Keratinocyte (primary cell): ENCODE measurements at regions not wholly inside any gene's neighbourhood (a gene's known extent, or its start where the extent isn't known, plus 50 kb on each side); places are given as distances from the start of the nearest gene placed in this dataset.

Experiments
- DNase-seq: peaks from one replicate; pipeline ENCODE4 v3.0.0-alpha.2; 2011; ENCODE audit warnings: low read depth, missing footprints, low spot score
- FAIRE-seq: peaks from 2 replicates; lab custom pipeline; 2011; peaks lifted over from hg19 to GRCh38; lab: Jason Lieb, UNC
- H2AFZ ChIP-seq: 2 replicates; pipeline ENCODE4 v1.6.0; 2012; ENCODE audit warnings: low read length, control low read depth, inconsistent platforms; ENCODE audit not compliant: control insufficient read depth
- H3K27ac ChIP-seq: 2 replicates; pipeline ENCODE4 v1.5.1; 2011; ENCODE audit warnings: low read length; ENCODE audit not compliant: control insufficient read depth, insufficient read depth
- H3K27me3 ChIP-seq: 3 replicates; pipeline ENCODE4 v1.6.0; 2011; ENCODE audit warnings: low read length; ENCODE audit not compliant: control insufficient read depth, insufficient read depth; ENCODE audit errors: extremely low read depth
- H3K36me3 ChIP-seq, 2 experiments: 2 replicates in 1 of 2; 3 replicates in 1 of 2; pipeline ENCODE4 v1.5.1; 2011; ENCODE audit warnings: low read length in 2 of 2, mild to moderate bottlenecking in 1 of 2; ENCODE audit not compliant: control insufficient read depth in 2 of 2, insufficient read depth in 2 of 2; ENCODE audit errors: extremely low read depth in 1 of 2
- H3K4me1 ChIP-seq: 3 replicates; pipeline ENCODE4 v1.5.1; 2011; ENCODE audit warnings: low read length; ENCODE audit not compliant: control insufficient read depth, insufficient read depth; ENCODE audit errors: extremely low read depth
- H3K4me2 ChIP-seq: 3 replicates; pipeline ENCODE4 v1.6.0; 2011; ENCODE audit warnings: low read depth, low read length; ENCODE audit not compliant: control insufficient read depth, insufficient read depth; ENCODE audit errors: extremely low read depth
- H3K4me3 ChIP-seq, 3 experiments: fragments of 200-600 bp in 1 of 3; sonication (generic) in 1 of 3; 2 replicates in 2 of 3; 3 replicates in 1 of 3; pipeline ENCODE4 v1.5.1; 2011 to 2016; ENCODE audit warnings: low read length in 3 of 3, mild to moderate bottlenecking in 3 of 3, control low read depth in 2 of 3, inconsistent platforms in 1 of 3, low read depth in 1 of 3, mixed read lengths in 1 of 3, mixed run types in 1 of 3, moderate library complexity in 1 of 3; ENCODE audit not compliant: control insufficient read depth in 2 of 3, insufficient read depth in 2 of 3; ENCODE audit errors: extremely low read depth in 1 of 3
- H3K79me2 ChIP-seq: 2 replicates; pipeline ENCODE4 v1.6.0; 2012; ENCODE audit warnings: low read length; ENCODE audit not compliant: control insufficient read depth, insufficient read depth
- H3K9ac ChIP-seq: 3 replicates; pipeline ENCODE4 v1.6.0; 2011; ENCODE audit warnings: low read length; ENCODE audit not compliant: control insufficient read depth, insufficient read depth; ENCODE audit errors: extremely low read depth
- H3K9me1 ChIP-seq: 3 replicates; pipeline ENCODE4 v1.6.0; 2011; ENCODE audit warnings: low read length; ENCODE audit not compliant: control insufficient read depth, insufficient read depth; ENCODE audit errors: extremely low read depth
- H3K9me3 ChIP-seq: 2 replicates; pipeline ENCODE4 v1.5.1; 2012; ENCODE audit warnings: low read depth, low read length; ENCODE audit not compliant: control insufficient read depth
- H4K20me1 ChIP-seq: 3 replicates; pipeline ENCODE4 v1.6.0; 2011; ENCODE audit warnings: low read length; ENCODE audit not compliant: control insufficient read depth, insufficient read depth; ENCODE audit errors: extremely low read depth
- EZH2 ChIP-seq: IDR thresholded peaks from one replicate; pipeline ENCODE4 v1.6.1; 2012; ENCODE audit warnings: inconsistent platforms, mild to moderate bottlenecking, low read length, moderate library complexity
- dilution Hi-C: fragments of 300-500 bp; cut with MboI; formaldehyde crosslinking; loops from one replicate; pipeline ENCODE4 v1.7.0; 2020; ENCODE audit warnings: low sequenced_read_pairs; ENCODE audit not compliant: extremely low pct_ligation_motif_present
- TF ChIP-seq, protein P1 (sequence below), 3 experiments: IDR thresholded peaks in 1 of 3; conservative IDR thresholded peaks in 1 of 3; optimal IDR thresholded peaks in 1 of 3; 2 replicates in 2 of 3; 3 replicates in 1 of 3; pipeline versions ENCODE3 to v1.5.1; 2011; ENCODE audit warnings: low read length in 3 of 3, mild to moderate bottlenecking in 3 of 3, moderate library complexity in 2 of 3, control low read depth in 1 of 3, inconsistent platforms in 1 of 3; ENCODE audit not compliant: insufficient read depth in 2 of 3; ENCODE audit errors: extremely low read depth in 1 of 3

GRCh38 chr20:47865912-47866311, 80.6 kb upstream of the SULF2 start:
- Histone ChIP-seq H4K20me1 (no peaks in the 10 kb centered on the region), H3K9me3 (no peaks in the 10 kb centered on the region), H3K4me1 (no peaks in the 10 kb centered on the region), H3K9me1 (no peaks in the 10 kb centered on the region), H3K36me3 (no peaks in the 10 kb centered on the region), H3K4me2 (no peak overlapping the region), H2AFZ (no peak overlapping the region), H3K79me2 (no peaks in the 10 kb centered on the region), H3K27me3 (no peaks in the 10 kb centered on the region), H3K27ac (no peak overlapping the region), H3K4me3 (no peak overlapping the region), H3K9ac (no peak overlapping the region)
- DNase-seq (no peak), FAIRE-seq (no peak)
- TF ChIP-seq EZH2 = no peak
- TF ChIP-seq, protein P1, sequence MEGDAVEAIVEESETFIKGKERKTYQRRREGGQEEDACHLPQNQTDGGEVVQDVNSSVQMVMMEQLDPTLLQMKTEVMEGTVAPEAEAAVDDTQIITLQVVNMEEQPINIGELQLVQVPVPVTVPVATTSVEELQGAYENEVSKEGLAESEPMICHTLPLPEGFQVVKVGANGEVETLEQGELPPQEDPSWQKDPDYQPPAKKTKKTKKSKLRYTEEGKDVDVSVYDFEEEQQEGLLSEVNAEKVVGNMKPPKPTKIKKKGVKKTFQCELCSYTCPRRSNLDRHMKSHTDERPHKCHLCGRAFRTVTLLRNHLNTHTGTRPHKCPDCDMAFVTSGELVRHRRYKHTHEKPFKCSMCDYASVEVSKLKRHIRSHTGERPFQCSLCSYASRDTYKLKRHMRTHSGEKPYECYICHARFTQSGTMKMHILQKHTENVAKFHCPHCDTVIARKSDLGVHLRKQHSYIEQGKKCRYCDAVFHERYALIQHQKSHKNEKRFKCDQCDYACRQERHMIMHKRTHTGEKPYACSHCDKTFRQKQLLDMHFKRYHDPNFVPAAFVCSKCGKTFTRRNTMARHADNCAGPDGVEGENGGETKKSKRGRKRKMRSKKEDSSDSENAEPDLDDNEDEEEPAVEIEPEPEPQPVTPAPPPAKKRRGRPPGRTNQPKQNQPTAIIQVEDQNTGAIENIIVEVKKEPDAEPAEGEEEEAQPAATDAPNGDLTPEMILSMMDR (optimal IDR thresholded peaks at IDR 0.05 in 1 of 3, IDR thresholded peaks at IDR 0.05 in 1 of 3, conservative IDR thresholded peaks at IDR 0.05 in 1 of 3; ENCODE audit: extremely low read depth in 1 of 3, insufficient read depth in 2 of 3, low read length in 3 of 3) = no peak
- dilution Hi-C loops = no loop called here

GRCh38 chr20:47865451-47865850, 80.2 kb upstream of the SULF2 start:
- Histone ChIP-seq H3K79me2 (no peaks in the 10 kb centered on the region), H3K4me1 (no peaks in the 10 kb centered on the region), H3K36me3 (no peaks in the 10 kb centered on the region), H3K27ac (no peak overlapping the region), H3K4me3 (no peak overlapping the region), H3K9me1 (no peaks in the 10 kb centered on the region), H2AFZ (no peak overlapping the region), H3K9me3 (no peaks in the 10 kb centered on the region), H3K9ac (no peak overlapping the region), H3K4me2 (no peak overlapping the region), H3K27me3 (no peaks in the 10 kb centered on the region), H4K20me1 (no peaks in the 10 kb centered on the region)
- dilution Hi-C loops = no loop called here
- DNase-seq (no peak), FAIRE-seq (no peak)
- TF ChIP-seq, protein P1 (optimal IDR thresholded peaks at IDR 0.05 in 1 of 3, IDR thresholded peaks at IDR 0.05 in 1 of 3, conservative IDR thresholded peaks at IDR 0.05 in 1 of 3; ENCODE audit: extremely low read depth in 1 of 3, insufficient read depth in 2 of 3, low read length in 3 of 3) = no peak
- no peak for TF ChIP-seq EZH2
